GM18867 (cell line): ENCODE measurements at regions not wholly inside any gene's neighbourhood (a gene's known extent, or its start where the extent isn't known, plus 50 kb on each side); places are given as distances from the start of the nearest gene placed in this dataset.
"Not testable (repeated sequence)": the region's sequence is repeated elsewhere in the genome, so short reads cannot be mapped to it uniquely, and the experiment has no call there.

ENCODE experiments used
- ATAC-seq: cut with Tn5 transposase; IDR thresholded peaks from one replicate; pipeline ENCODE4 v1.9.1; 2021; ENCODE audit warnings: mild to moderate bottlenecking, moderate library complexity; ENCODE audit not compliant: unreplicated experiment

- not testable (repeated sequence) for ATAC-seq
Observed at GRCh38 chr16:18263046-18263445, 73.5 kb downstream of the NPIPA8 start.

- ATAC-seq = not testable (repeated sequence)
Observed at GRCh38 chr16:18261848-18262247, 74.7 kb downstream of the NPIPA8 start.

- ATAC-seq = not testable (repeated sequence)
Observed at GRCh38 chr16:18259496-18260176, 76.9 kb downstream of the NPIPA8 start.

DNA sequence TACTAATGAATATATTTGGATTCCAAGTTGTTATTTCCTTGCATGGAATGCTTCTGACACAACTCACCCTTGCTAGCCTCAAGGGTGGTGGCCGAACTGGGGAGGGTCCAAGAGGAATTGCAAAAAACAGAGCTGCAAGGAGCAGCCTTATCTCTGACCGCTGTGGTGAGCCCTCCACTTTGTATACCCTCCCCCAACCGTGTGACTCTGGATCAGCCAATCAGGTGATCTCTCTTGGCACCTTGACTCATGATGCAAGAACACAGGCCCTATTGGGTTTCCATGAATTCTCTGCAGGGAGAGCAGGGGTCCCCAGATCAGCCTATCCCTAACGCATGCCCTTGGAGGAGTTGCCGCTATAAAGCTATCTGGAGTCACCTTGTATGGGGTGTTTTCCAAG is 83.6 kb downstream of the NPIPA8 start:
- ATAC-seq = not testable (repeated sequence)

- not testable (repeated sequence) for ATAC-seq
Observed at GRCh38 chr16:18230505-18230904, 106.0 kb downstream of the NPIPA8 start.

GRCh38 chr16:18222054-18223009 is 114.2 kb downstream of the NPIPA8 start:
- ATAC-seq = not testable (repeated sequence)

GRCh38 chr16:18217741-18218140 is 118.8 kb downstream of the NPIPA8 start:
- not testable (repeated sequence) for ATAC-seq

GRCh38 chr16:18216814-18217213 is 119.7 kb downstream of the NPIPA8 start:
- not testable (repeated sequence) for ATAC-seq

GRCh38 chr16:18213810-18214209 is 122.7 kb downstream of the NPIPA8 start:
- ATAC-seq = not testable (repeated sequence)

- ATAC-seq = not testable (repeated sequence)
Observed at GRCh38 chr16:18211505-18211904, 125.0 kb downstream of the NPIPA8 start.

DNA sequence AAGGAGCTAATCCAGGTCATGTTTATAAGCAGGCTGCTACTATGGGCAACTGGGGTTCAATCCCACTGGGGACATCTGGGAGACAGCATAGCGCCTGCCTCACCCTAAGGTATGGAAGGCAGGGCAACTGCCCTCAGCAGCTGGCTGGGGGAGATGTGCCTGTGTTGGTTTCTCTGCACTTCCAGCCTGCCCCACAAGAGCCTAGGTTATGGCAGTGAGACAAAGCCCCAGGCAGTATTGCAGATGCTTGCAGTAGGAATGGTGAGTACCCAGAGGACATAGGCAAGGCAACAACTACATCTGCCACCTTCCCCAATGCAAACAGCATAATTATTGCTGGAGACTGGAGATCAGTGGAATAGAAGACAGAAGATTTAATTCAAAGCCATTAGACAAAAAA is 131.8 kb downstream of the NPIPA8 start:
- ATAC-seq = not testable (repeated sequence)

GRCh38 chr16:18204309-18204708 is 132.2 kb downstream of the NPIPA8 start:
- ATAC-seq = not testable (repeated sequence)

GRCh38 chr16:18201511-18201910 is 135.0 kb downstream of the NPIPA8 start:
- ATAC-seq = not testable (repeated sequence)

GRCh38 chr16:18192389-18192788 is 144.1 kb downstream of the NPIPA8 start:
- ATAC-seq = not testable (repeated sequence)

DNA sequence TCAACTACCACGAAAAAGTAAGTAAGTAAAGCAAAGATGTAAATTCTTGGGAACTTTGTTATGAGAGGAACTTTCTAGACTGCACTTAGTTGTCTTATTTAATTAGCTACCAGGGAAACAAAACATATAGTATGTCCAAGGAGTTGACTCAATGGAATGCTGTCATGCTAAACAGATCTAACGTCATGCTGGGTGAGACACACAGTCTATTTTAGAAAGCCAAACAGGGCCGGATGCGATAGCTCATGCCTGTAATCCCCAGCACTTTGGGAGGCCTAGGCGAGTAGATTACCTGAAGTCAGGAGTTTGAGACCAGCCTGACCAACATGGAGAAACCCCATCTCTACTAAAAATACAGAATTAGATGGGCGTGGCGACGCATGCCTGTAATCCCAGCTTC is 146.4 kb downstream of the NPIPA8 start:
- ATAC-seq = not testable (repeated sequence)

- not testable (repeated sequence) for ATAC-seq
Observed at GRCh38 chr16:18184755-18185154, 151.8 kb downstream of the NPIPA8 start.

DNA sequence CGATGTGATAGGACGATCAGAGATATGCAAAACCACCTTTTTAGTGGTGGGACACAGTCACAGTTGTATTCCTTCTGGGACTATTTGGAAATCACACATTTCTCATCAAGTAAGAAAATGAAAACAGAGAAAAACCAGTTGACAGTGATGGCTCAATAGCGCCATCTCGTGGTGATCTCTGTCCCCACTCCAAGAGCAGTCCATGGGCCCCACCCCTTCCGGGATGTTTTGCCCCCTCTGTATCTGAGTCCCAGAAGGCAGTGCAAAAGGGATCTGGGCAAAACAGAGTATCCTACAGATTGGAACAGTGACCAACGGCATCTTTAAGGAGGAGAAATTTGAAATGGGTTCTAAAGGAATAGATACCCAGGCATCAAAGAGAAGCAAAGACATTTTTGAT is 155.5 kb downstream of the NPIPA8 start:
- not testable (repeated sequence) for ATAC-seq

DNA sequence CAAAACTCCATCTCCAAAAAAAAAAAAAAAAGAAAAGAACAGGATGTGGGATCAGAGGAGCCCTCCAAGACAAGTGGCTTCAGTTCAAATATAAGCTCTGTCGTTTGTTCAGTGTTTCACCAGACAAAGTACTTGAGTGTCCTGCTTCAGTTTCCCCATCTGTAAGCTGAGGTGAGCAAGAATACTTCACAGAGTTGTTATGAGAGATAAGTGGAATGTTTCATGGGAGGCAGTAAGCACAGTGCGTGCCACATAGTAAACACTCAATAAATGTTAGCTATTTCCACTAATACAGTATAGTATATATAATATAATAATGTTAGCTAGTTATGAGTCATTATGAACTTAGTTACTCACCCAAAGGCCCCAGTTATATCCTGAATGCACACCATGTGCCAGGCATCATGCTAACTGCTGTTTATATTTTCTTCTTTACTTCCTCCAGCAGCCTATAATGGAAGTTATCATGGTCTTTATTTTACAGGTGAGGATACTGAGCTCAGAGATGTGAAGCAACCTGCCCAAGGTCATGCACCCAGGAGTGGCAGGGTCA is 162.5 kb downstream of the NPIPA8 start:
- not testable (repeated sequence) for ATAC-seq

- not testable (repeated sequence) for ATAC-seq
Observed at GRCh38 chr16:18162293-18162692, 174.2 kb downstream of the NPIPA8 start.

GRCh38 chr16:18161224-18161623 is 175.3 kb downstream of the NPIPA8 start:
- not testable (repeated sequence) for ATAC-seq

DNA sequence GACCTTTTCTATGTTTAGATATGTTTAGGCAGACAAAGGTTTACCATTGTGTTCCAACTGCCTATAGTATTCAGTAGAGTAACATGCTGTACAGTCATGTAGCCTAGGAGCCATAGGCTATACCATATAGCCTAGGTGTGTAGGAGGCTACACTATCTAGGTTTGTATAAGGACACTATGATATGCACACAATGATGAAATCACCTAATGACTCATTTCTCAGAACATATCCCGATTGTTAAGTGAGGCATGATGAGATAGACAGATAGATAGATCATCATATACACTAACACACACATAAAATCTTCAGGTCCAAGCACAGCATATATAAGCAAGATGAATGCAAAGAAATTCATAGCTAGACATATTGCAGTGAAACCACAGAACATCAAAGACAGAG is 177.4 kb downstream of the NPIPA8 start:
- not testable (repeated sequence) for ATAC-seq
